GM23248 (cell line): ENCODE measurements at regions not wholly inside any gene's neighbourhood (a gene's known extent, or its start where the extent isn't known, plus 50 kb on each side); places are given as distances from the start of the nearest gene placed in this dataset.
"Not testable (repeated sequence)": the region's sequence is repeated elsewhere in the genome, so short reads cannot be mapped to it uniquely, and the experiment has no call there.

Experiments
- EZH2 ChIP-seq: fragments of 200-600 bp; sonication (generic); IDR thresholded peaks from 2 replicates; pipeline ENCODE4 v1.6.1; 2018; ENCODE audit warnings: antibody characterized with exemption, mild to moderate bottlenecking; ENCODE audit not compliant: insufficient read depth, poor library complexity, severe bottlenecking
- EZH2phosphoT487 ChIP-seq: fragments of 200-600 bp; sonication (generic); IDR thresholded peaks from 2 replicates; pipeline ENCODE4 v1.6.1; 2018; ENCODE audit warnings: antibody characterized with exemption, moderate library complexity, mild to moderate bottlenecking, low read depth; ENCODE audit not compliant: insufficient read depth

DNA sequence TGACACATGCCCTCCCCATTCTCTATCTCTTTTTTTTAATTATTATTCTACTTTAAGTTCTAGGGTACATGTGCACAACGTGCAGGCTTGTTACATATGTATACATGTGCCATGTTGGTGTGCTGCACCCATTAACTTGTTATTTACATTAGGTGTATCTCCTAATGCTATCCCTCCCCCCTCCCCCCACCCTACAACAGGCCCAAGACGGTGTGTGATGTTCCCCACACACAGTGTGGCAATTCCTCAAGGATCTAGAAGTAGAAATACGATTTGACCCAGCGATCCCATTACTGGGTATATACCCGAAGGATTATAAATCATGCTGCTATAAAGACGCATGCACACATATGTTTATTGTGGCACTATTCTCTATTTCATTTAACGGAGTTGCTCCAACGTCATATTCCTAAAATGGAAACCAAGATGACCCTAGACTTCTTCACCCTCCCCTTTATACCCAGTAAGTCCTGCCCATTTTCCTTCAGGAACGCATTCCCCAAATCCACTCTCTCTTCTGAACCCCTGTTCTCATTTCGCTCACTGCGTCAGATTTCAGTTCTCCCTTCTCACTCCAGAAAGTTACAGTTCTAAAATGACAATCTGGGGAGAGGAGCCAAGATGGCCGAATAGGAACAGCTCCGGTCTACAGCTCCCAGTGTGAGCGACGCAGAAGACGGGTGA is 175.6 kb downstream of the MEX3B start:
- TF ChIP-seq EZH2, EZH2phosphoT487: not testable (repeated sequence)
